Lung (tissue), 11 donors: ENCODE measurements at regions not wholly inside any gene's neighbourhood (a gene's known extent, or its start where the extent isn't known, plus 50 kb on each side); places are given as distances from the start of the nearest gene placed in this dataset.

Source experiments
- ATAC-seq: fragments of 200-7000 bp; cut with Tn5 transposase; one replicate; pipeline ENCODE4 v1.9.1; 2020; ENCODE audit warnings: moderate number of reproducible peaks; ENCODE audit not compliant: insufficient read depth, low FRiP score
- DNase-seq, 3 donors: peaks; one replicate each; pipeline ENCODE4 v3.0.0-alpha.2; 2013 to 2017
- H3K27ac ChIP-seq, 2 donors: one replicate each; pipeline ENCODE4 v1.5.1; 2013; ENCODE audit warnings: mild to moderate bottlenecking in 2 of 2, moderate library complexity in 2 of 2, control low read depth in 1 of 2, inconsistent platforms in 1 of 2, low read depth in 1 of 2, low read length in 1 of 2
- H3K27me3 ChIP-seq, 3 donors: one replicate each; pipeline ENCODE4 v1.5.1; 2013; ENCODE audit warnings: low read length in 2 of 3; ENCODE audit not compliant: control insufficient read depth in 3 of 3, insufficient read depth in 3 of 3
- H3K36me3 ChIP-seq, 4 donors: one replicate each; pipeline ENCODE4 v1.5.1; 2013; ENCODE audit warnings: low read length in 4 of 4, mild to moderate bottlenecking in 1 of 4, moderate library complexity in 1 of 4; ENCODE audit not compliant: control insufficient read depth in 4 of 4, insufficient read depth in 4 of 4
- H3K4me1 ChIP-seq, 5 donors: one replicate each; pipeline ENCODE4 v1.5.1; 2013; ENCODE audit warnings: low read length in 5 of 5, mild to moderate bottlenecking in 2 of 5, moderate library complexity in 1 of 5; ENCODE audit not compliant: control insufficient read depth in 5 of 5, insufficient read depth in 5 of 5
- H3K4me3 ChIP-seq: one replicate; pipeline ENCODE4 v1.5.1; 2013; ENCODE audit warnings: mild to moderate bottlenecking, control low read depth, moderate library complexity
- H3K9ac ChIP-seq, 2 donors: one replicate each; pipeline ENCODE4 v1.5.1; 2013; ENCODE audit warnings: low read length in 2 of 2, control low read depth in 1 of 2; ENCODE audit not compliant: insufficient read depth in 1 of 2
- H3K9me3 ChIP-seq, 4 donors: one replicate each; pipeline ENCODE4 v1.5.1; 2013; ENCODE audit warnings: low read length in 3 of 4, mild to moderate bottlenecking in 1 of 4, moderate library complexity in 1 of 4; ENCODE audit not compliant: control insufficient read depth in 4 of 4, insufficient read depth in 3 of 4
- CTCF ChIP-seq: IDR thresholded peaks from 2 replicates; pipeline ENCODE4 v1.5.1; 2012; ENCODE audit warnings: mild to moderate bottlenecking; ENCODE audit errors: control extremely low read depth, extremely low read depth
- WGBS, 2 donors: extraction: QIAGEN DNeasy Blood & Tissue Kit; methylation state at CpG; one replicate each; pipeline ENCODE4 v1.1.7; 2013; 5-methylcytosine and 5-hydroxymethylcytosine counted together
- donor health status: control.
- donor health status: control.
- donor health status: Bipolar disorder and iron deficiency.
- donor health status: healthy.
- donor health status: DM: yes; HTN: yes; CAD: no.

GRCh38 chr9:88936132-88936531 is 55.1 kb upstream of the S1PR3 start:
- 41 to 49% methylated on average over 2 of the region's 2 CpGs for WGBS, 2 donors

GRCh38 chr9:88936668-88937067 is 54.6 kb upstream of the S1PR3 start:
- Histone ChIP-seq H3K4me3 (no peak overlapping the region), H3K27ac (no peak overlapping the region), H3K27me3 (no peaks in the 10 kb centered on the region), H3K9ac (no peak overlapping the region), H3K9me3 (no peaks in the 10 kb centered on the region), H3K36me3 (no peaks in the 10 kb centered on the region), H3K4me1 (peaks cover 0 to 6% (median 0%) of the 10 kb centered on the region in 5 donors)
- no peak for ATAC-seq
- WGBS, 2 donors, result 45 to 53% methylated on average over 5 of the region's 5 CpGs
- peak in 1 of 3 donors; percentile 57 for DNase-seq
- no peak for TF ChIP-seq CTCF

More at GRCh38 chr9:88936132-88936531, 55.1 kb upstream of the S1PR3 start:
- no peak overlapping the region for H3K27ac ChIP-seq
- no peaks in the 10 kb centered on the region for H3K27me3 ChIP-seq
- no peaks in the 10 kb centered on the region for H3K36me3 ChIP-seq
- no peak overlapping the region for H3K9ac ChIP-seq
- H3K4me3 ChIP-seq, result no peak overlapping the region
- H3K9me3 ChIP-seq, result peaks cover 0 to 3% (median 0%) of the 10 kb centered on the region in 4 donors
- H3K4me1 ChIP-seq, result peaks cover 0 to 6% (median 0%) of the 10 kb centered on the region in 5 donors
- no peak for TF ChIP-seq CTCF
- ATAC-seq (no peak), DNase-seq (peak in 1 of 3 donors; percentile 32)

GRCh38 chr9:88937248-88937647 is 54.0 kb upstream of the S1PR3 start:
- no peaks in the 10 kb centered on the region for H3K36me3 ChIP-seq
- H3K4me3 ChIP-seq, result no peak overlapping the region
- WGBS, 2 donors, result 71 to 90% methylated on average over 3 of the region's 3 CpGs
- H3K9me3 ChIP-seq, result no peaks in the 10 kb centered on the region
- peaks cover 0 to 6% (median 0%) of the 10 kb centered on the region in 5 donors for H3K4me1 ChIP-seq
- DNase-seq (no peak), ATAC-seq (no peak)
- TF ChIP-seq CTCF, result no peak
- no peak overlapping the region for H3K27ac ChIP-seq
- no peaks in the 10 kb centered on the region for H3K27me3 ChIP-seq
- H3K9ac ChIP-seq, result no peak overlapping the region

GRCh38 chr9:88938189-88938588 is 53.1 kb upstream of the S1PR3 start:
- ATAC-seq, result no peak
- no peak for DNase-seq
- Histone ChIP-seq H3K27ac (no peak overlapping the region), H3K9ac (no peak overlapping the region), H3K27me3 (no peaks in the 10 kb centered on the region), H3K4me1 (peaks cover 0 to 6% (median 0%) of the 10 kb centered on the region in 5 donors), H3K4me3 (no peak overlapping the region), H3K36me3 (no peaks in the 10 kb centered on the region), H3K9me3 (no peaks in the 10 kb centered on the region)
- 66 to 80% methylated on average over 4 of the region's 4 CpGs for WGBS, 2 donors
- TF ChIP-seq CTCF, result no peak
